Activated CD8-positive, alpha-beta memory T cell treated with anti-CD3 and anti-CD28 coated beads for 4 hours (primary cell): ENCODE measurements at regions not wholly inside any gene's neighbourhood (a gene's known extent, or its start where the extent isn't known, plus 50 kb on each side); places are given as distances from the start of the nearest gene placed in this dataset.

ENCODE experiments used
- DNase-seq, 2 donors: peaks; one replicate each; pipeline ENCODE4 v3.0.0-alpha.2; 2020; ENCODE audit warnings: low read depth in 2 of 2

- DNase-seq = no peak
Observed at GRCh38 chr6:9614778-9615177, 800.1 kb downstream of the TFAP2A start.

- no peak for DNase-seq
Observed at GRCh38 chr6:9612489-9612888, 802.4 kb downstream of the TFAP2A start.

GRCh38 chr6:9610620-9611415 is 804.1 kb downstream of the TFAP2A start:
- no peak for DNase-seq

- no peak for DNase-seq
Observed at GRCh38 chr6:9606435-9607134, 808.3 kb downstream of the TFAP2A start.

GRCh38 chr6:9594746-9595145 is 820.1 kb downstream of the TFAP2A start:
- DNase-seq = no peak

GRCh38 chr6:9593554-9593953 is 821.3 kb downstream of the TFAP2A start:
- DNase-seq = no peak

GRCh38 chr6:9583753-9584352 is 831.0 kb downstream of the TFAP2A start:
- DNase-seq = no peak

GRCh38 chr6:9581155-9581554 is 833.7 kb downstream of the TFAP2A start:
- no peak for DNase-seq

GRCh38 chr6:9576521-9576920 is 838.4 kb downstream of the TFAP2A start:
- no peak for DNase-seq

GRCh38 chr6:9566096-9566495 is 848.8 kb downstream of the TFAP2A start:
- DNase-seq = no peak

- DNase-seq = no peak
Observed at GRCh38 chr6:9564021-9564420, 850.9 kb downstream of the TFAP2A start.

- no peak for DNase-seq
Observed at GRCh38 chr6:9563568-9563967, 851.3 kb downstream of the TFAP2A start.

GRCh38 chr6:9554806-9555205 is 860.1 kb downstream of the TFAP2A start:
- no peak for DNase-seq

GRCh38 chr6:9554323-9554722 is 860.6 kb downstream of the TFAP2A start:
- DNase-seq = no peak

GRCh38 chr6:9553002-9553401 is 861.9 kb downstream of the TFAP2A start:
- no peak for DNase-seq

- DNase-seq = no peak
Observed at GRCh38 chr6:9543649-9544048, 871.2 kb downstream of the TFAP2A start.

GRCh38 chr6:9540534-9541126 is 874.2 kb downstream of the TFAP2A start:
- DNase-seq = no peak

- no peak for DNase-seq
Observed at GRCh38 chr6:9540126-9540525, 874.7 kb downstream of the TFAP2A start.

GRCh38 chr6:9539231-9539755 is 875.6 kb downstream of the TFAP2A start:
- no peak for DNase-seq

- DNase-seq = no peak
Observed at GRCh38 chr6:9537381-9537780, 877.5 kb downstream of the TFAP2A start.

GRCh38 chr6:9535106-9535505 is 879.8 kb downstream of the TFAP2A start:
- no peak for DNase-seq
